C1 segment of cervical spinal cord (tissue), 14 donors: ENCODE measurements at regions not wholly inside any gene's neighbourhood (a gene's known extent, or its start where the extent isn't known, plus 50 kb on each side); places are given as distances from the start of the nearest gene placed in this dataset.
"Not testable (repeated sequence)": the region's sequence is repeated elsewhere in the genome, so short reads cannot be mapped to it uniquely, and the experiment has no call there.

Experiments
- DNase-seq, 14 donors: peaks; one replicate each; lab custom pipeline; 2025; lab: John Stamatoyannopoulos, UW

GRCh38 chr5:83001796-83002381, 75.3 kb downstream of the TMEM167A start:
- no peak for DNase-seq

GRCh38 chr5:83000922-83001321, 76.3 kb downstream of the TMEM167A start:
- DNase-seq: no peak

- no peak for DNase-seq
Observed at GRCh38 chr5:83000428-83000827, 76.8 kb downstream of the TMEM167A start.

GRCh38 chr5:82993416-82993815, 83.8 kb downstream of the TMEM167A start:
- DNase-seq: no peak

- DNase-seq: no peak
Observed at GRCh38 chr5:82992646-82993045, 84.5 kb downstream of the TMEM167A start.

- no peak for DNase-seq
Observed at GRCh38 chr5:82991678-82992323, 85.4 kb downstream of the TMEM167A start.

GRCh38 chr5:82991059-82991458, 86.1 kb downstream of the TMEM167A start:
- DNase-seq: no peak

- no peak for DNase-seq
Observed at GRCh38 chr5:82987188-82987587, 90.0 kb downstream of the TMEM167A start.

GRCh38 chr5:82986404-82986803, 90.8 kb downstream of the TMEM167A start:
- DNase-seq: no peak

GRCh38 chr5:82985763-82986162, 91.4 kb downstream of the TMEM167A start:
- no peak for DNase-seq

GRCh38 chr5:82984786-82985735, 92.1 kb downstream of the TMEM167A start:
- no peak for DNase-seq

- no peak for DNase-seq
Observed at GRCh38 chr5:82982846-82983245, 94.3 kb downstream of the TMEM167A start.

- DNase-seq: not testable (repeated sequence)
Observed at GRCh38 chr5:82976887-82977286, 100.3 kb downstream of the TMEM167A start.

GRCh38 chr5:82975812-82976211, 101.4 kb downstream of the TMEM167A start:
- no peak for DNase-seq

- DNase-seq: no peak
Observed at GRCh38 chr5:82975396-82975795, 101.8 kb downstream of the TMEM167A start.

- DNase-seq: not testable (repeated sequence)
Observed at GRCh38 chr5:82974346-82974745, 102.8 kb downstream of the TMEM167A start.

GRCh38 chr5:82971901-82972300, 105.3 kb downstream of the TMEM167A start:
- no peak for DNase-seq

- not testable (repeated sequence) for DNase-seq
Observed at GRCh38 chr5:82971034-82971806, 106.0 kb downstream of the TMEM167A start.

- DNase-seq: not testable (repeated sequence)
Observed at GRCh38 chr5:82969221-82969976, 107.8 kb downstream of the TMEM167A start.

- no peak for DNase-seq
Observed at GRCh38 chr5:82967072-82967471, 110.1 kb downstream of the TMEM167A start.

- DNase-seq: no peak
Observed at GRCh38 chr5:82959466-82959865, 117.7 kb downstream of the TMEM167A start.
